HG03354 (cell line): ENCODE measurements at regions not wholly inside any gene's neighbourhood (a gene's known extent, or its start where the extent isn't known, plus 50 kb on each side); places are given as distances from the start of the nearest gene placed in this dataset.

Source experiments
- ATAC-seq: cut with Tn5 transposase; IDR thresholded peaks from one replicate; pipeline ENCODE4 v1.9.1; 2021; ENCODE audit warnings: mild to moderate bottlenecking; ENCODE audit not compliant: unreplicated experiment, poor library complexity, severe bottlenecking

GRCh38 chr7:86950944-86951343 lies 108.5 kb downstream of the ELAPOR2 start:
- ATAC-seq = no peak

- peak; percentile 27 for ATAC-seq
These were observed 109.1 kb downstream of the ELAPOR2 start for GRCh38 chr7:86950360-86950759.

DNA sequence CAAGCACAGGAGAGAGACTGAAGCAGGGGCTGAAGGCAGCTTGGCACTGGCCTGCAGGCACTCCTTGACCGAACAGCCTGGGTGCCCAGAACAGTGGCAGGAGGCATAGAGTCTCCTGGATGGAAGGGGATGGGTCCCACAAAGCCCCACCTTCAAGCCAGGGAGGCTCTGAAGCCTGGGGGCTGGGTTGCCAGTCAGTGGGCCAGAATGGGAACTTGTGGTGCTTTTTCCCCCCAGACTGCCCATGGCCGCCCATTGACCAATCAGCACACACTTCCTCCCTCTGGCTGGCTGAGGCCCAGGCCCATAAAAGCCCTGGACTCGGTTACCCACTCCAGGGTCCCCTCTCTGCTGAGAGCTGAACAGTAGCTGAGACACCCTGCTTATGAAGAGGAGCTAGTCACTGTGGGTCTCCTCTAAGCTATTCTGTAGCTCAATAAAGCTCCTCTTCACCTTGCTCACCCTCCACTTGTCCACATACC lies 109.6 kb downstream of the ELAPOR2 start:
- no peak for ATAC-seq

GRCh38 chr7:86949052-86949778 lies 110.2 kb downstream of the ELAPOR2 start:
- ATAC-seq = peak; percentile 95

GRCh38 chr7:86947929-86948328 lies 111.5 kb downstream of the ELAPOR2 start:
- no peak for ATAC-seq

GRCh38 chr7:86943447-86943846 lies 116.0 kb downstream of the ELAPOR2 start:
- no peak for ATAC-seq

- no peak for ATAC-seq
These were observed 116.5 kb downstream of the ELAPOR2 start for GRCh38 chr7:86942995-86943394.

GRCh38 chr7:86942081-86942480 lies 117.4 kb downstream of the ELAPOR2 start:
- no peak for ATAC-seq

- peak; percentile 93 for ATAC-seq
These were observed 120.1 kb downstream of the ELAPOR2 start for GRCh38 chr7:86939197-86939814.

- no peak for ATAC-seq
These were observed 122.0 kb downstream of the ELAPOR2 start for GRCh38 chr7:86937363-86937878.

DNA sequence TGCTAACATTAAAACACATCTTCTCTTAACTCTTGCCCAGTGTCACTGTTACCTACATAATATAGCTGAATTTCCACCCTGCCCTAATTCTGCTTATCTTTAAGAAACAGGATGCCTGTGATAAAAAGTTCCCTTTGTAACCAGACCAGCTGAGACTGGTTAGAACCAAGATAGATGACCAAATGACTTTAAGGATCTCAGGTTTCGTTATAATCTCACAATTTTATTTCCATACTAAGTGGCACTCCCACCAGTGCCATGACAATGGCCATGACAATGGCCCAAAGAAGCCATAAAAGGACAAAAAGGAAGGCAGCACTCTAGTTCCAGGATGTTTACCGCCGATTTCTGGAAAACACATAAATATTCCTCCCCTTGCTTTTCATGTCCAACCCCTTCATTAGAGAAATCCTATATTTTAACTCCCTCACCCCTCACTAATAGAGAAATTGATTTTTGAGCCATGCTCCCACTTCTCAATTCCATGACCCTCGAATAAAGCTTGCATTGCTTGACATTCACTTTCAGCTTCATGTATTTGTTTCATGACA lies 126.1 kb downstream of the ELAPOR2 start:
- ATAC-seq = no peak

DNA sequence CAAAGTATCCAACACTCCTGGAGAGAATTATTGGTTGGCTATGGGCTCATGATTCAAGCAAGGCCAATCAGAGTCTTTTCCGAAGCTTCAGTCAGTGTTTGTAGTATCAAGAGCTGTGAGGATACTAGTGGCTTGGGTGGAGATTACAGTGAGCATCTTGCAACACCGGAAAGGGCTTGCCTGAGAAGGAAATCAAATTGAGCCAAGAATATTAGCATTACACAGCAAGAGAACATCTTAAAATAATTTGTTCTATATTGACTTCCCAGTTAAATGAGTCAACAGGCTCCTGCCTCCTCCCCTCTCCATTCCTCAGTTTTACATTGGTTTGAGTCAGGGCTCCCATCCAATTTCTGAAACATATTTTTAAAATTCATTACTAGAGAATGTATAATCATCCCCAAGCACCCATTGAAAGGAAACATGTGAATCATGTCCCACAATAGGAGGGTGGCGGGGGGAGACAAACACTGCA lies 127.4 kb downstream of the ELAPOR2 start:
- no peak for ATAC-seq

DNA sequence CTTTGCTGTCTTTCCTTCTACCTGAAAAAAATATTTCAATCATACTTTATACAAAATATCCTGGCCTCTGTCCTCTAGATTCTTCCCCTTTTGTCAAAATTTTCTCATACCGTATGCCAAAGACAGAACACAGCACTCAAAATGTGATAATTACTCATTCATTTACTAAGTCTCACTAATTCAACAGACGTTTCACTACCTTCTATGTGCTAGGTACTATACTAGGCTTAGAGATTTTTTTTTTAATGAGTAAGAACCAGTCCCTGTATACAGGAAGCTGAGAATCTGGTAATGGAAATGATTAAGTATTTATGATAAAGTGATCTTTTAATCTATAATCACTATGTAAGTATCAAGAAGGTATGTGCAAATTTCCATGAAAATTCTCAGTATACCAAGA lies 128.0 kb downstream of the ELAPOR2 start:
- no peak for ATAC-seq

- no peak for ATAC-seq
These were observed 128.7 kb downstream of the ELAPOR2 start for GRCh38 chr7:86930554-86931307.

- no peak for ATAC-seq
These were observed 130.0 kb downstream of the ELAPOR2 start for GRCh38 chr7:86929293-86930109.

DNA sequence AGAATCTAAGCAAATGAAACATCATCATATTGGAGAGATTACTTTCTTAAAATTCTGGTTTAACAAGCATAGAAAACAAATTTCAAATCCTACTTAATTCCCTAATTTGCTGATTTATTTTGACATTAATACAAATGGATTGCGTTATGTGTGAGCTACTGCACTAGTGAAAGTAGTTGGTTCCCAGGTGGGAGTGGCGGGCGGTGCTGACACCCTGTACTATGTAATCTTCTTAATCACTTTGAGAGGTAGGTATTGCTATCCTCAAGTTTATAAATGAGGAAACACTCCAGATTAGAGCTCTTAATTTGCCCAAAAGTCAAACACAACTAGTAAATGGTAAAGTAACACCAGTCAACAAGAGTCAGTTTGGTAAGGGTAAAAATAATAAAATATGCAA lies 131.1 kb downstream of the ELAPOR2 start:
- no peak for ATAC-seq

DNA sequence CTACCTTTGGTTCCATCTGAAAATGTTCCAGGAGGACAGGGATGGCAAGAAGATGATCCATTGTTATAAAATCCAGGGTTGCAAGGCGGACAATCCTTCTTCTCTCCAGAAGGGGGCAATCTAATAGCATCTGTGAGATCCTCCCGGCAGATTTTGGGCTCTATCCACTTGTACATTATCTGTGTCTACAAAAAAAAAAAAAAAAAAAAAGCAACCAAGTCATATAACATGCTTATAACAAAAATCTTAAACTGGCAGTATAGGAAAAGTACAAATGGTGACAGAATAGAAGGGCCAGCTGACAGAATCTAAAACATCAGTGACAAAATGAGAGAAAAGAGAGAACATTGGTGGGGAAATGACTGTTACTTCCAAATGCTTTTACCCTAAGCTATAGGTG lies 132.7 kb downstream of the ELAPOR2 start:
- ATAC-seq = peak; percentile 67

DNA sequence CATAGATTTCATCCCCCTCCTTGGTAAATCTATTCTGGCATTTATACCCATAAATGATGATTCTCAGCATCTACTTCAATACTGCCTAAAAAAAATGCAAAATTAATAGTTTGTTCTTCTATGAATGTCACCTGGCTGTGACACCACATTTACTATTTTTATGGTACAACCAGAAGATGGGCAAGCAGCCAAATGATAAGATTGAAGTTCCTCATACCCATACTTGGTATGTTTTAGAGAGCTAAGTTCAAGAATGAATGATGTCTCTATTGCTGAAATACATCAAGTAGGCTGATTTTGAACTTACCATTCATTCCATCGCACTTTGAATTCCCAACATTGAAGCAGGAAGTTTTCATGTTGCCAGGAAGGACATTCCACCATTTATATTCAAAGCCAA lies 134.2 kb downstream of the ELAPOR2 start:
- ATAC-seq = no peak

DNA sequence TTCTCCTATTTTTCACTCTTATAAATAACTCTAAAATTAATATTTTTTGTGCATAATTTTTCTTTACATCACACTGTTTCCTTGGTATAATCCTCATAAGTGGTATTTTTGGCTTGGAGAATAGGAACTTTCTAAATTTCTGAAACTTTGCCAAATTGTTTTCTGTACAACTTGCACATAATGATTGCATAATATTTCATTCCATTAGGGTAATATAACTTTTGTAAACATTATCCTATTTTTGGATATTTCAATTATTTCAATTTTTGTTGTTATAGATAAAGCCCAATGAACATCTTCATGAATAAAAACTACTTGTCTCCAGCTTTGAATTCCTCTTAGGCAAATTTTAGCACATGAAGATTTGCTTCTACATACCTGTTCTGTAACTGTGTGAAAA lies 135.9 kb downstream of the ELAPOR2 start:
- ATAC-seq = no peak
